Iris pigment epithelial cell (primary cell): ENCODE measurements at regions not wholly inside any gene's neighbourhood (a gene's known extent, or its start where the extent isn't known, plus 50 kb on each side); places are given as distances from the start of the nearest gene placed in this dataset.
"Not testable (repeated sequence)": the region's sequence is repeated elsewhere in the genome, so short reads cannot be mapped to it uniquely, and the experiment has no call there.

ENCODE experiments used
- DNase-seq: peaks from one replicate; pipeline ENCODE4 v3.0.0-alpha.2; 2011; ENCODE audit warnings: low read depth

GRCh38 chr1:91095321-91095720, 73.5 kb upstream of the ZNF644 start:
- not testable (repeated sequence) for DNase-seq

DNA sequence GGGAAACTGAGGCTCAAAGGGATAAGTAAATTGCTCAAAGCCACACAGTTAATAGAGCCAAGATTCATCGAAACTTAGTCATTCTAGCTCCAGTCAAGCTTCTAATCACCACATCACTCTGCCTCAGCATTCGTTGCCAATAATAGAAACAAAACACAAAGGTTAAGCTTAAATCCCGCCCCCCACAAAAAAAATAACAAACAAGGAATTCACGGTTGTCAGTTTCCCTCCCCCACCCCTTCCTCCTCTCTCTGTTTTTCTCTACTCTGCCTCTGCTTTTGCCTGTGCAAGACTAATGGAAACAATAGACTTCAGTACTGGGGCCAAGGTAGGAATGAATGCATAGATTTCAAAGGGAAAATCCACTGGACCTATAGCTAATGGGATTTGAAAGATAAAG, 70.7 kb upstream of the ZNF644 start:
- DNase-seq: no peak

DNA sequence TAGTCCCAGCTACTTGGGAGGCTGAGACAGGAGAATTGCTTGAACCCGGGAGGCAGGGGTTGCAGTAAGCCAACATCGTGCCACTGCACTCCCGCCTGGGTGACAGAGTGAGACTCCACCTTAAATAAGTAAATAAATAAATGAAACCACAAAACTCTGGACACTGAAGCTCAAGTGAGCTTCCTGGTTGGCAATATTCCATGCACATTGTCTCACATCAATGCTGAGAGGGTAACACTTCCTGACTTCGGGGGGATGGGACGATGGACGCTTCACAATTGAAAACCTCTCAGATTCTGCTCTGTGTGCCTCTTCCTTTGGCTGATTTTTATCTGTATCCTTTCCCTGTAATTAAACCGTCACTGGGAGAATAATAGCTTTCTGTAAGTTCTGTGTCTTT, 70.0 kb upstream of the ZNF644 start:
- no peak for DNase-seq

DNA sequence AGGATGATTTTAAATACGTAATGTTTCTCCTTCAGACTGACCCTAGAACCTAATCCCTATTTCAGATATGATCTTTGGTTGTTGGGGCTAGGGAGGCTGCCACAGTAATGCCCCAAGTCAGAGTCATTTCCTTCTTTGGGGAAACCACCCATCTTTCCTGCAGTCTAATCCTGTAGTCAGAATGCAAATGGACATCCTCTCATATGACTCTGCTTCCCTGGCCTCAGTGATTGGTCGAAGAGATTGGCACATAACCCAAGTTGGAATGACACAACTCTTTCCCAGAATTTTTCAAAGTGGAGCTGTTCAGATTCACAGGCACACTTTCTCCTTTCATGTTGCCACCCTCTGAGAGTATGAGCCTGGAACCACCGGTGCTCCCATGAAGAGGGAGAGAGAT, 58.8 kb upstream of the ZNF644 start:
- no peak for DNase-seq

DNA sequence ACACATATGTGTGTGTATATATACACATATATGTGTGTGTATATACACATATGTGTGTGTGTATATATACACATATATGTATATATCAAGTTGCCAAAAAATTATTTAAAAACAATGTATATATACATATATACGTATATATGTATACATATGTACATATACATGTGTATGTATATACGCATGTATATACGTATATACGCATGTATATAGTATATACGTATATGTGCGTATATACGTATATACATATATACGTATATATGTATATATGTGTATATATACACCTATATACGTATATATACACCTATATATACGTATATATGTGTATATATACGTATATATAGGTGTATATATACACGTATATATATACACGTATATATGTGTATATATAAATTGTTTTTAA, 57.0 kb upstream of the ZNF644 start:
- no peak for DNase-seq

GRCh38 chr1:91076834-91077233, 55.0 kb upstream of the ZNF644 start:
- no peak for DNase-seq

- no peak for DNase-seq
Observed at GRCh38 chr1:91075233-91076135, 53.6 kb upstream of the ZNF644 start.

- DNase-seq: no peak
Observed at GRCh38 chr1:91073299-91073698, 51.5 kb upstream of the ZNF644 start.

DNA sequence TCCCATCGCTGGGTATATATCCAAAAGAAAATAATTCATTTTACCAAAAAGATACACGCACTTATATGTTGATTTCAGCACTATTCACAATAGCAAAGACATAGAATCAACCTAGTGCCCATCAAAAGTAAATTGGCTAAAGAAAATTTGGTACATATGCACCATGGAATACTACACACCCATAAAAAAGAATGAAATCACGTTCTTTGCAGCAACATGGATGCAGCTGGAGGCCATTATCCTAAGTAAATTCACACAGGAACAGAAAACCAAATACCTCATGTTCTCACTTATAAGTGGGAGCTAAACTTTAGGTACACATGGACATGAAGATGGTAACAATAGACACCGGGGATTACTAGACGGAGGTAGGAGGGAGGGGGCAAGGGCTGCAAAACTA, 50.0 kb upstream of the ZNF644 start:
- no peak for DNase-seq
